WTC11 (cell line): ENCODE measurements at regions not wholly inside any gene's neighbourhood (a gene's known extent, or its start where the extent isn't known, plus 50 kb on each side); places are given as distances from the start of the nearest gene placed in this dataset.

Source experiments
- ATAC-seq: fragments of 200-7000 bp; cut with Tn5 transposase; 2 replicates; pipeline ENCODE4 v1.10.0; 2021; ENCODE audit warnings: mild to moderate bottlenecking, moderate library complexity
- CTCF ChIA-PET: fragments of 300-600 bp; sonication (Branson Sonifier 250); formaldehyde crosslinking; loops from one replicate; lab custom pipeline; 2021; ENCODE audit warnings: antibody characterized with exemption; lab: Charles Lee
- POLR2A ChIA-PET: fragments of 350-600 bp; sonication (Branson Sonifier 250); formaldehyde crosslinking; loops from one replicate; lab custom pipeline; 2021; ENCODE audit warnings: antibody characterized with exemption; lab: Charles Lee
- DNase-seq: peaks from one replicate; pipeline ENCODE4 v3.0.0; 2021; ENCODE audit warnings: low spot score
- H3K27ac Mint-ChIP-seq: 2 replicates; pipeline ENCODE4 v1.8.0; 2021; ENCODE audit warnings: mixed read lengths
- H3K27me3 Mint-ChIP-seq: 2 replicates; pipeline ENCODE4 v1.8.0; 2021; ENCODE audit warnings: low read depth, mild to moderate bottlenecking, moderate library complexity, mixed read lengths
- H3K36me3 Mint-ChIP-seq: 2 replicates; pipeline ENCODE4 v1.8.0; 2021; ENCODE audit warnings: mixed read lengths
- H3K4me1 Mint-ChIP-seq: 2 replicates; pipeline ENCODE4 v1.8.0; 2022; ENCODE audit warnings: mixed read lengths
- H3K4me3 Mint-ChIP-seq: 2 replicates; pipeline ENCODE4 v1.8.0; 2021; ENCODE audit warnings: mild to moderate bottlenecking, moderate library complexity, mixed read lengths
- H3K9me3 Mint-ChIP-seq: 2 replicates; pipeline ENCODE4 v1.8.0; 2021; ENCODE audit warnings: mixed read lengths
- CBFB ChIP-seq: sonication (generic); formaldehyde crosslinking; IDR thresholded peaks from 2 replicates; pipeline ENCODE4 v1.8.1; 2022; ENCODE audit warnings: mild to moderate bottlenecking, low read depth, missing genetic modification reagents
- CREB1 ChIP-seq: sonication (generic); formaldehyde crosslinking; IDR thresholded peaks from 2 replicates; pipeline ENCODE4 v1.8.0; 2023; ENCODE audit warnings: mild to moderate bottlenecking, missing genetic modification reagents
- GRHL2 ChIP-seq: fragments of 250-450 bp; sonication (Bioruptor Pico); IDR thresholded peaks from 2 replicates; pipeline ENCODE4 v1.8.0; 2022; ENCODE audit warnings: mild to moderate bottlenecking, moderate library complexity; ENCODE audit not compliant: insufficient replicate concordance, severe bottlenecking
- HMGA2 ChIP-seq: fragments of 250-450 bp; sonication (Bioruptor Pico); IDR thresholded peaks from 2 replicates; pipeline ENCODE4 v1.4.0; 2021; ENCODE audit warnings: mild to moderate bottlenecking, moderate library complexity
- JUN ChIP-seq: sonication (generic); formaldehyde crosslinking; IDR thresholded peaks from 2 replicates; pipeline ENCODE4 v1.8.0; 2023; ENCODE audit warnings: mild to moderate bottlenecking, missing genetic modification reagents
- NFYB ChIP-seq: sonication (generic); formaldehyde crosslinking; conservative IDR thresholded peaks from 2 replicates; pipeline ENCODE4 v1.8.0; 2022; ENCODE audit warnings: low read depth, missing genetic modification reagents
- TCF7 ChIP-seq: sonication (generic); formaldehyde crosslinking; IDR thresholded peaks from 2 replicates; pipeline ENCODE4 v1.8.0; 2022; ENCODE audit warnings: mild to moderate bottlenecking, low read depth, missing genetic modification reagents, moderate library complexity
- TEAD1 ChIP-seq: sonication (generic); formaldehyde crosslinking; IDR thresholded peaks from 2 replicates; pipeline ENCODE4 v1.8.0; 2022; ENCODE audit warnings: mild to moderate bottlenecking, missing genetic modification reagents
- TEAD4 ChIP-seq: sonication (generic); formaldehyde crosslinking; IDR thresholded peaks from 2 replicates; pipeline ENCODE4 v1.8.0; 2022; ENCODE audit warnings: mild to moderate bottlenecking, missing genetic modification reagents
- TP53 ChIP-seq: sonication (generic); formaldehyde crosslinking; IDR thresholded peaks from 2 replicates; pipeline ENCODE4 v1.8.1; 2023; ENCODE audit warnings: mild to moderate bottlenecking, missing genetic modification reagents
- ZNF121 ChIP-seq: sonication (generic); formaldehyde crosslinking; IDR thresholded peaks from 2 replicates; pipeline ENCODE4 v1.8.0; 2023; ENCODE audit warnings: missing genetic modification reagents
- ZNF232 ChIP-seq: sonication (generic); formaldehyde crosslinking; IDR thresholded peaks from 2 replicates; pipeline ENCODE4 v1.8.0; 2022; ENCODE audit warnings: mild to moderate bottlenecking, missing genetic modification reagents
- ZNF263 ChIP-seq: sonication (generic); formaldehyde crosslinking; IDR thresholded peaks from 2 replicates; pipeline ENCODE4 v1.8.1; 2022; ENCODE audit warnings: low read depth, mild to moderate bottlenecking, moderate library complexity, missing genetic modification reagents
- ZNF396 ChIP-seq: fragments of 250-450 bp; sonication (Bioruptor Pico); IDR thresholded peaks from 2 replicates; pipeline ENCODE4 v1.8.0; 2021; ENCODE audit warnings: mild to moderate bottlenecking, moderate library complexity, borderline replicate concordance
- ZNF416 ChIP-seq: fragments of 250-450 bp; sonication (Bioruptor Pico); IDR thresholded peaks from 2 replicates; pipeline ENCODE4 v1.9.0; 2021; ENCODE audit warnings: mild to moderate bottlenecking, inconsistent platforms
- ZNF423 ChIP-seq: fragments of 250-450 bp; sonication (Bioruptor Pico); IDR thresholded peaks from 2 replicates; pipeline ENCODE4 v2.1.2; 2022; ENCODE audit warnings: mild to moderate bottlenecking, moderate library complexity
- TF ChIP-seq, protein P1 (sequence below): sonication (generic); formaldehyde crosslinking; IDR thresholded peaks from 2 replicates; pipeline ENCODE4 v1.8.1; 2023; ENCODE audit warnings: mild to moderate bottlenecking, missing genetic modification reagents, borderline replicate concordance
- TF ChIP-seq, protein P2 (sequence below): sonication (generic); formaldehyde crosslinking; IDR thresholded peaks from 2 replicates; pipeline ENCODE4 v1.8.0; 2022; ENCODE audit warnings: mild to moderate bottlenecking, missing genetic modification reagents
- TF ChIP-seq, protein P3 (sequence below): sonication (generic); formaldehyde crosslinking; IDR thresholded peaks from 2 replicates; pipeline ENCODE4 v1.8.1; 2023; ENCODE audit warnings: mild to moderate bottlenecking, missing genetic modification reagents, moderate library complexity
- TF ChIP-seq, protein P4 (sequence below): fragments of 250-450 bp; sonication (Bioruptor Pico); IDR thresholded peaks from 2 replicates; pipeline ENCODE4 v1.8.0; 2021; ENCODE audit warnings: mild to moderate bottlenecking
- TF ChIP-seq, protein P5 (sequence below): sonication (generic); formaldehyde crosslinking; conservative IDR thresholded peaks from 2 replicates; pipeline ENCODE4 v1.8.1; 2023; ENCODE audit warnings: mild to moderate bottlenecking, low read depth, missing genetic modification reagents, moderate library complexity
- TF ChIP-seq, protein P6 (sequence below): sonication (generic); formaldehyde crosslinking; IDR thresholded peaks from 2 replicates; pipeline ENCODE4 v1.8.1; 2022; ENCODE audit warnings: low read depth, missing genetic modification reagents, borderline replicate concordance
- TF ChIP-seq, protein P7 (sequence below): sonication (generic); formaldehyde crosslinking; IDR thresholded peaks from 2 replicates; pipeline ENCODE4 v1.8.1; 2022; ENCODE audit warnings: mild to moderate bottlenecking, moderate library complexity, missing genetic modification reagents

DNA sequence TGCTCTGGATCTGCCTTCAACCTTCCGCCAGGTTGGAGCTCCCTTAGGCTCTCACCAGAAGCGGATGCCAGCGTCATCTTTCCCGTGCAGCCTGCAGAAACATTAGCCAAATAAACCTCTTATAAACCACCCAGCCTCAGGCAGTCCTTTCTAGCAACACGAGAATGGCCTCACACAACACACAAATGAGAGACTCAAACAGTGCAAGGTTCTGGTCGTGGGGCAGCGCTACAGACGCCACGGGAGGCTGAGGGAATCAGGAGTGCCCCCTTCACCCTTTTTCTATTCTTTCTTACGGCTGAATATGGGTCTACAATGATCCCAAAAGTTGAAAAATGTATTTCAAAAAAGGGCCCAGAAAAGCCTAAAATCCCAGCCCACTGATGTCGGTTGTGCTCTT lies 96.4 kb downstream of the FOXL3 start:
- Mint-ChIP-seq H3K27ac (no peak overlapping the region), H3K4me1 (no peaks in the 10 kb centered on the region), H3K36me3 (peaks cover 9% of the 10 kb centered on the region; the same call in 1 of the 2 replicates), H3K9me3 (peaks cover 25% of the 10 kb centered on the region), H3K27me3 (peaks cover 19% of the 10 kb centered on the region), H3K4me3 (no peak overlapping the region)
- ChIA-PET POLR2A (no interaction called here), CTCF (no interaction called here)
- peak; percentile 2 for DNase-seq
- ATAC-seq: no peak
- TF ChIP-seq, protein P1, sequence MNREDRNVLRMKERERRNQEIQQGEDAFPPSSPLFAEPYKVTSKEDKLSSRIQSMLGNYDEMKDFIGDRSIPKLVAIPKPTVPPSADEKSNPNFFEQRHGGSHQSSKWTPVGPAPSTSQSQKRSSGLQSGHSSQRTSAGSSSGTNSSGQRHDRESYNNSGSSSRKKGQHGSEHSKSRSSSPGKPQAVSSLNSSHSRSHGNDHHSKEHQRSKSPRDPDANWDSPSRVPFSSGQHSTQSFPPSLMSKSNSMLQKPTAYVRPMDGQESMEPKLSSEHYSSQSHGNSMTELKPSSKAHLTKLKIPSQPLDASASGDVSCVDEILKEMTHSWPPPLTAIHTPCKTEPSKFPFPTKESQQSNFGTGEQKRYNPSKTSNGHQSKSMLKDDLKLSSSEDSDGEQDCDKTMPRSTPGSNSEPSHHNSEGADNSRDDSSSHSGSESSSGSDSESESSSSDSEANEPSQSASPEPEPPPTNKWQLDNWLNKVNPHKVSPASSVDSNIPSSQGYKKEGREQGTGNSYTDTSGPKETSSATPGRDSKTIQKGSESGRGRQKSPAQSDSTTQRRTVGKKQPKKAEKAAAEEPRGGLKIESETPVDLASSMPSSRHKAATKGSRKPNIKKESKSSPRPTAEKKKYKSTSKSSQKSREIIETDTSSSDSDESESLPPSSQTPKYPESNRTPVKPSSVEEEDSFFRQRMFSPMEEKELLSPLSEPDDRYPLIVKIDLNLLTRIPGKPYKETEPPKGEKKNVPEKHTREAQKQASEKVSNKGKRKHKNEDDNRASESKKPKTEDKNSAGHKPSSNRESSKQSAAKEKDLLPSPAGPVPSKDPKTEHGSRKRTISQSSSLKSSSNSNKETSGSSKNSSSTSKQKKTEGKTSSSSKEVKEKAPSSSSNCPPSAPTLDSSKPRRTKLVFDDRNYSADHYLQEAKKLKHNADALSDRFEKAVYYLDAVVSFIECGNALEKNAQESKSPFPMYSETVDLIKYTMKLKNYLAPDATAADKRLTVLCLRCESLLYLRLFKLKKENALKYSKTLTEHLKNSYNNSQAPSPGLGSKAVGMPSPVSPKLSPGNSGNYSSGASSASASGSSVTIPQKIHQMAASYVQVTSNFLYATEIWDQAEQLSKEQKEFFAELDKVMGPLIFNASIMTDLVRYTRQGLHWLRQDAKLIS (CRISPR knock-in tag): no peak
- TF ChIP-seq, protein P2, sequence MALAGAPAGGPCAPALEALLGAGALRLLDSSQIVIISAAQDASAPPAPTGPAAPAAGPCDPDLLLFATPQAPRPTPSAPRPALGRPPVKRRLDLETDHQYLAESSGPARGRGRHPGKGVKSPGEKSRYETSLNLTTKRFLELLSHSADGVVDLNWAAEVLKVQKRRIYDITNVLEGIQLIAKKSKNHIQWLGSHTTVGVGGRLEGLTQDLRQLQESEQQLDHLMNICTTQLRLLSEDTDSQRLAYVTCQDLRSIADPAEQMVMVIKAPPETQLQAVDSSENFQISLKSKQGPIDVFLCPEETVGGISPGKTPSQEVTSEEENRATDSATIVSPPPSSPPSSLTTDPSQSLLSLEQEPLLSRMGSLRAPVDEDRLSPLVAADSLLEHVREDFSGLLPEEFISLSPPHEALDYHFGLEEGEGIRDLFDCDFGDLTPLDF (CRISPR knock-in tag): no peak
- no peak for TF ChIP-seq ZNF121 (CRISPR knock-in tag)
- no peak for TF ChIP-seq TEAD1 (CRISPR knock-in tag)
- no peak for TF ChIP-seq ZNF263 (CRISPR knock-in tag)
- TF ChIP-seq TCF7 (CRISPR knock-in tag): no peak
- no peak for TF ChIP-seq HMGA2 (CRISPR knock-in tag)
- no peak for TF ChIP-seq TP53 (CRISPR knock-in tag)
- TF ChIP-seq CREB1: no peak
- no peak for TF ChIP-seq CBFB (CRISPR knock-in tag)
- no peak for TF ChIP-seq JUN (CRISPR knock-in tag)
- no peak for TF ChIP-seq NFYB
- TF ChIP-seq, protein P3, sequence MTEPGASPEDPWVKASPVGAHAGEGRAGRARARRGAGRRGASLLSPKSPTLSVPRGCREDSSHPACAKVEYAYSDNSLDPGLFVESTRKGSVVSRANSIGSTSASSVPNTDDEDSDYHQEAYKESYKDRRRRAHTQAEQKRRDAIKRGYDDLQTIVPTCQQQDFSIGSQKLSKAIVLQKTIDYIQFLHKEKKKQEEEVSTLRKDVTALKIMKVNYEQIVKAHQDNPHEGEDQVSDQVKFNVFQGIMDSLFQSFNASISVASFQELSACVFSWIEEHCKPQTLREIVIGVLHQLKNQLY (CRISPR knock-in tag): no peak
- no peak for TF ChIP-seq TEAD4 (CRISPR knock-in tag)
- TF ChIP-seq GRHL2 (CRISPR knock-in tag): no peak
- no peak for TF ChIP-seq ZNF416 (CRISPR knock-in tag)
- TF ChIP-seq, all 79 proteins: peak for 0

DNA sequence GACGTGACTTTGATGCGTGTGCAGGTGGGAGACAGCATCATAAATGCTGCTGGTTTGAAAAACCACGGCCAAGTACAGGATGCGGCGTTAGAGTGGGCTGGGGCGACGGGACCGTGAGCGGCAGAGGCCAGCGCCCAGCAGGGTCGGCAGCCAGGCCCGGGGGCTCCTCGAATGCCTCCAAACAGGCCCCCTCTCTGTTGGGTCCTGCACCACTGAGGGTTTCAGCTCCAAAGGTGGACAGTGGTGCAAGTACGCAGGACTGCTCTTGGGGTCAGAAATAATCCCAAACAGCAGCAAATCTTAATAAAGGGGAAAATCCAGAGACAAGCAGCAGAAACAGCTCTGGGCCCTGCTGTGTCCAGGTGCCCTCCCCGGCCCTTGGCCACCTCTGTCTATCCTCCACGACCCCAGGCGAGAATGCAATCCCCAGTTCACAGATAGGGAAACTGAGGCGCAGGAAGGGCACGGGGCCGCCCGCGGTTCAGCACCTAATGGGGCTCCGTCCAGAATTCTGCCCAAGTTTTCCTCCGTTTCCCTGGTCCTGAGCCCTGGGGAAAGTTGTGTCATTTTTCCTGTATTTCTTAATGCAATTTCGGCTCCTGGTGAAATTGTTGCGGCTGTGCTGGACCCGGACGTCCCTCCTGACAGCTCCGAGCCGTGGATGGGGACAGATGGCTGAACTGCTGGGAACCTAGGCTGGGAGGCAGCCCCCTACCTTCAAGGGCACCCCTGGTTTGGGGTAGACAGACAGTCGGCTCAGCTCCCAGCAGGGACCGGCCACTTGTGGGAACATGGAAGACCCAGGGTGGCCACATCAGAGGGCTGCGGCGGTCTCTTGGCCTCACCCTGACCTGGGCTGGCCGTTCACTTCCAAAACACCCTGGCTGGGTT lies 97.4 kb downstream of the FOXL3 start:
- H3K9me3 Mint-ChIP-seq: peaks cover 30% of the 10 kb centered on the region
- ATAC-seq (no peak), DNase-seq (no peak)
- ChIA-PET POLR2A (no interaction called here), CTCF (no interaction called here)
- H3K27ac Mint-ChIP-seq: no peak overlapping the region
- peaks cover 22% of the 10 kb centered on the region for H3K27me3 Mint-ChIP-seq
- no peaks in the 10 kb centered on the region for H3K4me1 Mint-ChIP-seq
- H3K4me3 Mint-ChIP-seq: no peak overlapping the region
- H3K36me3 Mint-ChIP-seq: peaks cover 13% of the 10 kb centered on the region; the same call in 1 of the 2 replicates
- TF ChIP-seq, protein P4, sequence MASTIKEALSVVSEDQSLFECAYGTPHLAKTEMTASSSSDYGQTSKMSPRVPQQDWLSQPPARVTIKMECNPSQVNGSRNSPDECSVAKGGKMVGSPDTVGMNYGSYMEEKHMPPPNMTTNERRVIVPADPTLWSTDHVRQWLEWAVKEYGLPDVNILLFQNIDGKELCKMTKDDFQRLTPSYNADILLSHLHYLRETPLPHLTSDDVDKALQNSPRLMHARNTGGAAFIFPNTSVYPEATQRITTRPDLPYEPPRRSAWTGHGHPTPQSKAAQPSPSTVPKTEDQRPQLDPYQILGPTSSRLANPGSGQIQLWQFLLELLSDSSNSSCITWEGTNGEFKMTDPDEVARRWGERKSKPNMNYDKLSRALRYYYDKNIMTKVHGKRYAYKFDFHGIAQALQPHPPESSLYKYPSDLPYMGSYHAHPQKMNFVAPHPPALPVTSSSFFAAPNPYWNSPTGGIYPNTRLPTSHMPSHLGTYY: no peak
- TF ChIP-seq, protein P5, sequence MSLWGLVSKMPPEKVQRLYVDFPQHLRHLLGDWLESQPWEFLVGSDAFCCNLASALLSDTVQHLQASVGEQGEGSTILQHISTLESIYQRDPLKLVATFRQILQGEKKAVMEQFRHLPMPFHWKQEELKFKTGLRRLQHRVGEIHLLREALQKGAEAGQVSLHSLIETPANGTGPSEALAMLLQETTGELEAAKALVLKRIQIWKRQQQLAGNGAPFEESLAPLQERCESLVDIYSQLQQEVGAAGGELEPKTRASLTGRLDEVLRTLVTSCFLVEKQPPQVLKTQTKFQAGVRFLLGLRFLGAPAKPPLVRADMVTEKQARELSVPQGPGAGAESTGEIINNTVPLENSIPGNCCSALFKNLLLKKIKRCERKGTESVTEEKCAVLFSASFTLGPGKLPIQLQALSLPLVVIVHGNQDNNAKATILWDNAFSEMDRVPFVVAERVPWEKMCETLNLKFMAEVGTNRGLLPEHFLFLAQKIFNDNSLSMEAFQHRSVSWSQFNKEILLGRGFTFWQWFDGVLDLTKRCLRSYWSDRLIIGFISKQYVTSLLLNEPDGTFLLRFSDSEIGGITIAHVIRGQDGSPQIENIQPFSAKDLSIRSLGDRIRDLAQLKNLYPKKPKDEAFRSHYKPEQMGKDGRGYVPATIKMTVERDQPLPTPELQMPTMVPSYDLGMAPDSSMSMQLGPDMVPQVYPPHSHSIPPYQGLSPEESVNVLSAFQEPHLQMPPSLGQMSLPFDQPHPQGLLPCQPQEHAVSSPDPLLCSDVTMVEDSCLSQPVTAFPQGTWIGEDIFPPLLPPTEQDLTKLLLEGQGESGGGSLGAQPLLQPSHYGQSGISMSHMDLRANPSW: no peak
- no peak for TF ChIP-seq ZNF416 (CRISPR knock-in tag)
- TF ChIP-seq, protein P6, sequence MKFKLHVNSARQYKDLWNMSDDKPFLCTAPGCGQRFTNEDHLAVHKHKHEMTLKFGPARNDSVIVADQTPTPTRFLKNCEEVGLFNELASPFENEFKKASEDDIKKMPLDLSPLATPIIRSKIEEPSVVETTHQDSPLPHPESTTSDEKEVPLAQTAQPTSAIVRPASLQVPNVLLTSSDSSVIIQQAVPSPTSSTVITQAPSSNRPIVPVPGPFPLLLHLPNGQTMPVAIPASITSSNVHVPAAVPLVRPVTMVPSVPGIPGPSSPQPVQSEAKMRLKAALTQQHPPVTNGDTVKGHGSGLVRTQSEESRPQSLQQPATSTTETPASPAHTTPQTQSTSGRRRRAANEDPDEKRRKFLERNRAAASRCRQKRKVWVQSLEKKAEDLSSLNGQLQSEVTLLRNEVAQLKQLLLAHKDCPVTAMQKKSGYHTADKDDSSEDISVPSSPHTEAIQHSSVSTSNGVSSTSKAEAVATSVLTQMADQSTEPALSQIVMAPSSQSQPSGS (CRISPR knock-in tag): no peak
- TF ChIP-seq ZNF232 (CRISPR knock-in tag): no peak
- TF ChIP-seq, protein P7, sequence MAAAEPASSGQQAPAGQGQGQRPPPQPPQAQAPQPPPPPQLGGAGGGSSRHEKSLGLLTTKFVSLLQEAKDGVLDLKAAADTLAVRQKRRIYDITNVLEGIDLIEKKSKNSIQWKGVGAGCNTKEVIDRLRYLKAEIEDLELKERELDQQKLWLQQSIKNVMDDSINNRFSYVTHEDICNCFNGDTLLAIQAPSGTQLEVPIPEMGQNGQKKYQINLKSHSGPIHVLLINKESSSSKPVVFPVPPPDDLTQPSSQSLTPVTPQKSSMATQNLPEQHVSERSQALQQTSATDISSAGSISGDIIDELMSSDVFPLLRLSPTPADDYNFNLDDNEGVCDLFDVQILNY: no peak
- no peak for TF ChIP-seq ZNF396 (CRISPR knock-in tag)
- no peak for TF ChIP-seq ZNF423
- TF ChIP-seq CBFB (CRISPR knock-in tag): no peak
